Muscle of leg (tissue), 3 donors: ENCODE measurements at regions not wholly inside any gene's neighbourhood (a gene's known extent, or its start where the extent isn't known, plus 50 kb on each side); places are given as distances from the start of the nearest gene placed in this dataset.

ENCODE experiments used
- DNase-seq: peaks from one replicate; pipeline ENCODE4 v3.0.0; 2013
- H3K27ac ChIP-seq: one replicate; pipeline ENCODE4 v1.5.1; 2013; ENCODE audit warnings: mild to moderate bottlenecking, low read length, control low read depth
- H3K27me3 ChIP-seq: one replicate; pipeline ENCODE4 v1.6.1; 2013; ENCODE audit warnings: low read length; ENCODE audit not compliant: control insufficient read depth, insufficient read depth
- H3K36me3 ChIP-seq: one replicate; pipeline ENCODE4 v1.6.1; 2013; ENCODE audit warnings: low read length; ENCODE audit not compliant: control insufficient read depth, insufficient read depth
- H3K4me1 ChIP-seq: one replicate; pipeline ENCODE4 v1.6.1; 2013; ENCODE audit warnings: low read length; ENCODE audit not compliant: control insufficient read depth, insufficient read depth
- H3K4me3 ChIP-seq: one replicate; pipeline ENCODE4 v1.5.1; 2013; ENCODE audit warnings: low read length, control low read depth
- H3K9me3 ChIP-seq: replicated peaks from 2 replicates; pipeline ENCODE4 v1.6.1; 2013; ENCODE audit warnings: low read depth, low read length; ENCODE audit not compliant: control insufficient read depth
- WGBS: methylation state at CpG from one replicate; pipeline ENCODE4 v1.1.5; 2013; ENCODE audit warnings: missing lambda C conversion rate; ENCODE audit not compliant: insufficient coverage; 5-methylcytosine and 5-hydroxymethylcytosine counted together

GRCh38 chr3:116842254-116842957 lies 132.8 kb downstream of the TUSC7 start:
- no peaks in the 10 kb centered on the region for H3K36me3 ChIP-seq
- WGBS: no CpG with 5 or more reads among the region's 2 CpGs
- no peak overlapping the region for H3K27ac ChIP-seq
- H3K4me1 ChIP-seq: no peaks in the 10 kb centered on the region
- H3K9me3 ChIP-seq: no peaks in the 10 kb centered on the region
- H3K27me3 ChIP-seq: no peaks in the 10 kb centered on the region
- no peak overlapping the region for H3K4me3 ChIP-seq
- no peak for DNase-seq

DNA sequence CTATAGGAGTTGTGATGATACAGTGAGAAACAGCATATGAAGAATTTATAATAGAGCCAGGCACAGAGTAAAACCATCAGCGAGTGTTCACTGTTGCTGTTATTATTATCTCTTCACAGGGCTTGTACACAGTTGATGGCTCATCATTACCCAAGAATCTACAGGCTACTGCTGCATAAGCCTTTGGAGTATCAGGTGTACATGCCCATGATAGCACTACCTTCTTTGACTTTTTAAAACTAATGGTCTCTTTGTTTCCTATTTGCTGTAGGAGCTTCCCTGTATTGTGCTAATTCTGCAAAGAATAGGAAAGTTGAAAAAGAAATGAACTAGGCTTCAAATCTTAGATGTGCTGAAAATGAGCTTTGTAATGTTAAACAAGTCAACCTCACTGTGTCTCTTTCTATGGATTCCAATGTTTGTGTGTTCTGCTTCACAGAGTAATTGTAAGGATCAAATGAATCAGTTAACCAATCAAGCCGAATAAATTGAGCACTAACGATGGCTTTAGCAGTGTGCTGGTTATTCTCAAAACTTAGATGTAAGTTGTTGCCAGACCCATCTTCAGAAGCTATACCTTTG lies 138.8 kb downstream of the TUSC7 start:
- no peak for DNase-seq
- 100% methylated on average over 1 of the region's 3 CpGs for WGBS
- H3K4me3 ChIP-seq: no peak overlapping the region

GRCh38 chr3:116849261-116849688 lies 139.7 kb downstream of the TUSC7 start:
- WGBS: no CpG with 5 or more reads among the region's 3 CpGs
- no peaks in the 10 kb centered on the region for H3K4me1 ChIP-seq
- no peak overlapping the region for H3K4me3 ChIP-seq
- no peaks in the 10 kb centered on the region for H3K36me3 ChIP-seq
- no peaks in the 10 kb centered on the region for H3K27me3 ChIP-seq
- no peaks in the 10 kb centered on the region for H3K9me3 ChIP-seq
- DNase-seq: no peak
- H3K27ac ChIP-seq: no peak overlapping the region

More for the DNA sequence above, 138.8 kb downstream of the TUSC7 start:
- no peaks in the 10 kb centered on the region for H3K4me1 ChIP-seq
- no peak overlapping the region for H3K27ac ChIP-seq
- no peaks in the 10 kb centered on the region for H3K36me3 ChIP-seq
- no peaks in the 10 kb centered on the region for H3K9me3 ChIP-seq
- no peaks in the 10 kb centered on the region for H3K27me3 ChIP-seq

DNA sequence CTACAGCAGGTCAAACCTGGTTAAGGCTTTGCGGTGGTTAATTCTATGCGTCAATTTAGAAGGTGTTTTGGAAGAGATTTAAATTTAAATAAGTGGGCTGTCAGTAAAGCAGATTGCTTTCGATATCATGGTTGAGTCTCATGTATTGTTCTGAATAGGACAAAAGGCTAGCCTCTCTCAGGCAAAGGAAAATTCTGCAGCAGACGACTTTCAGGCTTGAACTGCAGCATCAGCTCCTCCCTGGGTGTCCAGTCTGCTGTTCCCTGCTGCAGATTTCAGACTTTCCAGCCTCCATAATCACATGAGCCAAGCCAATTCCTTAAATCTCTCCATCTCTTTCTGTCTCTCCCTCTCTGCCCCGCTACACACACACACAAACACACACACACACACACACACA lies 143.2 kb downstream of the TUSC7 start:
- Histone ChIP-seq H3K9me3 (no peaks in the 10 kb centered on the region), H3K27ac (no peak overlapping the region), H3K4me3 (no peak overlapping the region), H3K36me3 (no peaks in the 10 kb centered on the region), H3K4me1 (no peaks in the 10 kb centered on the region), H3K27me3 (no peaks in the 10 kb centered on the region)
- WGBS: 90% methylated on average over 3 of the region's 5 CpGs
- no peak for DNase-seq

DNA sequence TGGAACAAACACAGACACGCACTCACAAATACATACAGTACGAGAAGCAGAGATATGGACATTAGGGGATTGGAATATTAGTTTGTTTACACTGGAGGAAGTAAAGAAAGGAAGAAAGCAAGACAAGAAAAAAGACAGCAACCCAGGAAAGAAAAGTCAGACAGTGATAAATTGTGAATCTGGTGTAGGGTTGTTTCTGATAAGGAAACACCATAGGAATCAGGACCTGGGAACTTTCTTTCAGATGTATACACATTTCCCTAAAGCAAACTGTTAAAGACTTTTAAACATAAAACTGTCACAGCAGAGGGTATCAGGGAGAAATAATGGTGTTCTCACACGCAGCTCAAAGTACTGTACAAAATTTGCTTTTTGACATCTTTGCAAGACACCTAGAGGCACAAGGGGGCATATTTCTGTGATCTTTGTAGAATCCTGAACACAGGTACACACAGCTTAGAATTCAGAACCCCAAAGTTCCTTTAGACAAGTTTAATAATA lies 153.7 kb downstream of the TUSC7 start:
- H3K27me3 ChIP-seq: no peaks in the 10 kb centered on the region
- no peak for DNase-seq
- WGBS: no CpG with 5 or more reads among the region's 3 CpGs
- no peaks in the 10 kb centered on the region for H3K9me3 ChIP-seq
- no peak overlapping the region for H3K27ac ChIP-seq
- H3K4me1 ChIP-seq: peaks cover 4% of the 10 kb centered on the region
- H3K4me3 ChIP-seq: no peak overlapping the region
- no peaks in the 10 kb centered on the region for H3K36me3 ChIP-seq

GRCh38 chr3:116863822-116864589 lies 154.4 kb downstream of the TUSC7 start:
- peak; percentile 77 for DNase-seq
- no peaks in the 10 kb centered on the region for H3K9me3 ChIP-seq
- peaks cover 4% of the 10 kb centered on the region for H3K4me1 ChIP-seq
- no peaks in the 10 kb centered on the region for H3K36me3 ChIP-seq
- no peaks in the 10 kb centered on the region for H3K27me3 ChIP-seq
- no peak overlapping the region for H3K27ac ChIP-seq
- peak overlapping the region; percentile 35 for H3K4me3 ChIP-seq
- WGBS: 0% methylated on average over 3 of the region's 16 CpGs

DNA sequence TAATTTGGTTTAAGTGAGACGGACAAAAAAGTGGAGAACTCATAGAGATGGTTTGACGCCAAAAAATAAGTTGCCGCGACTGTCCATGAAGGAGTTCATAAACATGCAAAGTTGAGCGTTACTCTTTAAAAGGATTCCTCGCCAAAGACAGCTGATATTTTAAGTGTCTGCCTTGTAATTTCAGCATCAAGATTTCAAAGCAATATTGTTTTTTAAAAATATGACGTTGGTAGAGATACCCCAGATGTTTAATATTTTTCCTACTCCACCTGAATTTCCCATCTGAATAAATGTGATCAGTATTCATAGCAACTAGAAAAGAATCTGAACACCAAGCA lies 155.0 kb downstream of the TUSC7 start:
- peaks cover 4% of the 10 kb centered on the region for H3K4me1 ChIP-seq
- no peak for DNase-seq
- no peak overlapping the region for H3K27ac ChIP-seq
- 3% methylated on average over 4 of the region's 7 CpGs for WGBS
- peak overlapping the region; percentile 35 for H3K4me3 ChIP-seq
- H3K9me3 ChIP-seq: no peaks in the 10 kb centered on the region
- no peaks in the 10 kb centered on the region for H3K36me3 ChIP-seq
- no peaks in the 10 kb centered on the region for H3K27me3 ChIP-seq

DNA sequence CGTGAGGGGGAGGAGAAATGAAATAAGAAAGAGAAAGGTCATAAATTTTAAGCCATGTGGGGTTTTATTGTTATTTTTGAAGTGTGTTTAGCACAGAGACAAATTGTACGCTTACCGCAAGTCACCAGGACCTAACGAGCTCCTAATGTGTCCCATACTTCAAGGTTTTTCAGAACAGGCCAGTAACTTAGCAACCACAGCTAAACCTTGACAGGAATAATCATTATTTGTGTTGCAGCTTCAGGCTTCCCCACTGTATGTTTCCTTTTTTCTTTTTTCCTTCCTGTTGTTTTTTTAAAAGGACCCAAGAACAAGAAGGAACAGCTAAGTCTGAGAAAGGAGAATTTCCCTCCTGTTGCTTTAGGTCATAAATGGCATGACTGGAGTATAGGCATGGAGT lies 160.8 kb downstream of the TUSC7 start:
- Histone ChIP-seq H3K36me3 (no peaks in the 10 kb centered on the region), H3K27ac (no peak overlapping the region), H3K27me3 (no peaks in the 10 kb centered on the region), H3K4me3 (no peak overlapping the region), H3K9me3 (no peaks in the 10 kb centered on the region), H3K4me1 (no peaks in the 10 kb centered on the region)
- DNase-seq: no peak
- no CpG with 5 or more reads among the region's 4 CpGs for WGBS

GRCh38 chr3:116871905-116872304 lies 162.3 kb downstream of the TUSC7 start:
- DNase-seq: no peak
- no CpG with 5 or more reads among the region's 1 CpG for WGBS
- no peak overlapping the region for H3K27ac ChIP-seq

DNA sequence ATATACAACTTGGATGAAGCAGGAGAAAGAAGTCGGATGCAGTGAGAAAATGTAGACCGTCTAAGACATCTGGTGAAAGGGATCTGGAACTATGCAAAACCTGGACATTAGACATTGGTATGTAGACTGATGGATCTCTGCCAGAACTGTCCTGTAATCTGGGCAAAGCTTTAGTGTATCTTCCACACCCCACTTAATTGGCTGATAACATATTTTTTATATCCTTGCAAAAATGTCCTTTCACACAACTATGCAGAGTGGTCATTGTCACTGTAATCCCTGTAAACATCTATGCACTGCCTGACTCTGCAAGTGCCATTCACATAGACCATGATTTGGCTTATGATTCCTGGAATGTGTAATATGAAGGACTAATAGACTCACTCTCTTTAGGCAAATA lies 163.1 kb downstream of the TUSC7 start:
- H3K27me3 ChIP-seq: no peaks in the 10 kb centered on the region
- no peaks in the 10 kb centered on the region for H3K9me3 ChIP-seq
- no peaks in the 10 kb centered on the region for H3K36me3 ChIP-seq
- no peaks in the 10 kb centered on the region for H3K4me1 ChIP-seq
- no peak overlapping the region for H3K27ac ChIP-seq
- WGBS: 50% methylated on average over 1 of the region's 2 CpGs
- H3K4me3 ChIP-seq: no peak overlapping the region
- no peak for DNase-seq

More at GRCh38 chr3:116871905-116872304, 162.3 kb downstream of the TUSC7 start:
- no peaks in the 10 kb centered on the region for H3K9me3 ChIP-seq
- no peak overlapping the region for H3K4me3 ChIP-seq
- no peaks in the 10 kb centered on the region for H3K4me1 ChIP-seq
- H3K36me3 ChIP-seq: no peaks in the 10 kb centered on the region
- H3K27me3 ChIP-seq: no peaks in the 10 kb centered on the region
